ENCODE measurements at regions not wholly inside any gene's neighbourhood (a gene's known extent, or its start where the extent isn't known, plus 50 kb on each side); places are given as distances from the start of the nearest gene placed in this dataset.

- ATAC-seq (ENCODE audit: poor library complexity) (no peak), DNase-seq (no peak)
- intact Hi-C loops (cut with DNase I): no loop called here
Measured at GRCh38 chr2:19846567-19846966, 55.2 kb downstream of the TTC32 start.

GRCh38 chr2:19846030-19846429, 55.8 kb downstream of the TTC32 start:
- ATAC-seq (ENCODE audit: poor library complexity) (no peak), DNase-seq (no peak)
- intact Hi-C loops (cut with DNase I): no loop called here

- intact Hi-C loops (cut with DNase I): no loop called here
- no peak for DNase-seq
- no peak for ATAC-seq (ENCODE audit: poor library complexity)
Measured at GRCh38 chr2:19845323-19845920, 56.4 kb downstream of the TTC32 start.

GRCh38 chr2:19844750-19845149, 57.0 kb downstream of the TTC32 start:
- DNase-seq (no peak), ATAC-seq (ENCODE audit: poor library complexity) (no peak)
- intact Hi-C loops (cut with DNase I): no loop called here

DNA sequence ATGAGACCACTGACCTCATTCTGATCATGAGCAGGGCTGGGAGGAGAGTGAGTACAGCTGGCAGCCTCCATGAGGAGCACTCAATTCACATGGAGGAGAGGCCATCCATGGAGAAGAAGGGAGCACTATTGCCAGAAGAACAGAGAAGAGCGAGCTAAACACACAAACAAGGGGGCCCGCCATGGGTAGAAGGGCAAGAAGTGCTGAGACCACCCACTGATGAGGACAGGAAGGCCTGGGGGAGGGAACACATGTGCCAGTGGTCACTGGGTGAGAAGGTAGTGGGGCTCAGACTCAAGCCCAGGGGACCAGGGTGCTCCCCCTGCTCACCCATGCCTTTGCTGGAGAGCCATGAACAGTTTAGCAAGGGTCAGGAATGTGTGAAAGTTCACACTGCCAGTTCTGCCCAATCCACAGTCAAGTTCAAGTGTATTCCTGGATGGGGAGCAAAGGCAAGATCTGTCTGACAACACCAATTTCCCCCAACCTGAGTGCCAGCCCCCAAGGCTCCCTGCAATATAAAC, 57.7 kb downstream of the TTC32 start:
- no peak for ATAC-seq (ENCODE audit: poor library complexity)

DNA sequence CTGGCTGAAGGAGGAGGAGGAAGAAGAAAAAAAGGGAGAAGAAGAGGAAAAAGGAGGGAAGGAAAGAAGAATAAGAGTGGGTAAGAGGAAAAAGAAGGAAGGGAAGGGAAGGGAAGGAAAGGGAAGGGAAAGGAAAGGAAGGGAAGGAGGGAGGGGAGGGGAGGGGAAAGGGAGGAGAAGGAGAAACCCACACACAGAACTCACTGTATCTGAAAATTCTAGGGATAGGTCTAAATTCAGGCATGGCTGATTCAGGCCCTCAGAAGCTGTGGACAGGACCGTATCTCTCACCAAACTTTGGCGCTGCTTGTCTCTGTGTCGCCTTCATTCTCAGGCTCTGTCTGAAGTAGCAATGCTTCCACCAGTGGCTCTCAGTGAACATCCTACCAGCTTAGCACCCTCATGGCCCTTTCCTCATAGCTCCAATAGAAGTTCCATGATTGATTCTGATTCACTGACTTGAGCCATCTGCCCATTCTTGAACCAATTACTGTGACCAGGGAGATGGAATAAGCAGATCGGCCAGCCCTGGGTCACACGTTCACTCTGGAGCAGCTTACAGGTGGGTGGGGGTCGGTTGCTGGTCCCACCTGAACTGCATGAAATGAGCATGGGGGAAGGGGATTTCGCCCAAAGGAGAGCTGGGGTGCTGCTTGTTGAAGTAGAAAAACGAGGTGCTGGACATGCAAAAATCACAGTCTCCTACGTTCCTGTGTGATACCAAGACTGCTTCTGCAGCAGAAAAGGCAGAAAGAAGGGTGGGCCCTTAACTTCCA, 59.7 kb downstream of the TTC32 start:
- ATAC-seq (ENCODE audit: poor library complexity) (no peak), DNase-seq (no peak)
- intact Hi-C loops (cut with DNase I): no loop called here

More for the DNA sequence above, 57.7 kb downstream of the TTC32 start:
- intact Hi-C loops (cut with DNase I): no loop called here
- DNase-seq: no peak

- no peak for ATAC-seq (ENCODE audit: poor library complexity)
Measured at GRCh38 chr2:19839438-19839837, 62.3 kb downstream of the TTC32 start.

GRCh38 chr2:19838616-19839015, 63.2 kb downstream of the TTC32 start:
- intact Hi-C loops (cut with DNase I): no loop called here

More at GRCh38 chr2:19839438-19839837, 62.3 kb downstream of the TTC32 start:
- intact Hi-C loops (cut with DNase I): no loop called here
- DNase-seq: no peak

DNA sequence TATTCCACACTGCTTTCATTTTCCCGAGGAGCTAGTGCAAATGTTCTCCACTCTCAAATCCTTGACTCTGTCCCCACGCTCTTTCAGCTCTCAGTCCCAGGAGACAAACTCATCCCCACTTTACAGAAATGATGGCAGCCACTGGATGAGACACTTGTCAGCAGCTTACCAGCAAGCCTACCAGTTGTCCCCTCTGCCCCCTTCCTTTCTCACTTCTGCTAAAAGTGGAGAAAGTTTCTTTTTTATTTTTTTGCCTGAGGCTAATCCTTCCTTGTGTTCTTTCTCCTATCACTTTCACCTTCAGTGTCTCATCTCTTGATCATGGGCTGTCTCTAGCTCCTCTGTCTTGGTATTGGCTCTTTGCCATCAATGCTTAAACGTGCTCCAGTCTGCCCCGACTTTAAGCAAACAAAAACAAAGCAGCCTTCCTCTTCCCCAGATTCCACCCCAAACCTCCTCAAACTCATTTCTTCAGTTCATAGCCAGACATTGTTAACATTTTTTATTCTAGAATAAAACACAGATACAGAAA, 64.5 kb downstream of the TTC32 start:
- DNase-seq (no peak), ATAC-seq (ENCODE audit: poor library complexity) (no peak)
- intact Hi-C loops (cut with DNase I): no loop called here

More at GRCh38 chr2:19838616-19839015, 63.2 kb downstream of the TTC32 start:
- ATAC-seq (ENCODE audit: poor library complexity) (no peak), DNase-seq (no peak)

DNA sequence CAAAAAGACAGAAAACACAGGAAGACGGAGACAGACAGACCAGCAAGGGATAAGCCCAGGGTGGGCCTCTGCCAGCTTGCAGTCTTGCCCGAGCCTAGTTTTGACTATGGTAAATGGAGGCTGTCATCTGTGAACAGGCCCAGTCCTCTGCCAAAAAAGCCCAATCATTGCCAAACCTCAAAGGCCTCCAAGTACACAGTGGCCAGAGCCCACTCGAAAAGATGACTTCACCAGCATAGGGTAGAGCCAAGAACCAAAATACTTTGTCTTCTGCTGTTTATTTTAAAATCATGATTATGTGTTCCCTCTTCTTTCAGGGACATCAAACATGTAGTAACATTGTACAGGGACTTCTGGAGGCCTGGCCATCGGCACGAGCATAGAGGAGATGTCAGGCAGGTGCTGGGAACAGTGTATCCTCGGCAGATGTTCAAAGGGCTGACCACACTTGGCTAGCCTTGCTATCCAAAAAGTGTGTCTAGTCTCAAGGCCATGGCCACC, 66.0 kb downstream of the TTC32 start:
- DNase-seq (peak; percentile 55), ATAC-seq (ENCODE audit: poor library complexity) (peak; percentile 83)
- intact Hi-C loops (cut with DNase I): no loop called here

DNA sequence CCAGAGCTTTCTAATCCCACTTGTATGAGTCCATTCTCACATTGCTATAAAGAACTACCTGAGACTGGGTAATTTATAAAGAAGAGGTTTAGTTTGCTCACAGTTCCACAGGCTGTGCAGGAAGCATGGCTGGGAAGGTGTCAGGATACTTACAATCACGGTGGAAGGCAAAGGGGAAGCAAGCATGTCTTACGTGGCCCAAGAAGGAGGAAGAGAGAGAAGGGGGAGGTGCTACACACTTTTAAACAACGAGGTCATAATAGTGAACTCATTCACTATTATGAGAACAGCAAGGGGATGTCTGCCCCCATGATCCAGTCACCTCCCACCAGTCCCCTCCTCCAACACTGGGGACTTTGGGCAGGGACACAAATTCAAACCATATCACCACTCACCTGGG, 67.8 kb downstream of the TTC32 start:
- ATAC-seq (ENCODE audit: poor library complexity): no peak
- intact Hi-C loops (cut with DNase I): no loop called here

DNA sequence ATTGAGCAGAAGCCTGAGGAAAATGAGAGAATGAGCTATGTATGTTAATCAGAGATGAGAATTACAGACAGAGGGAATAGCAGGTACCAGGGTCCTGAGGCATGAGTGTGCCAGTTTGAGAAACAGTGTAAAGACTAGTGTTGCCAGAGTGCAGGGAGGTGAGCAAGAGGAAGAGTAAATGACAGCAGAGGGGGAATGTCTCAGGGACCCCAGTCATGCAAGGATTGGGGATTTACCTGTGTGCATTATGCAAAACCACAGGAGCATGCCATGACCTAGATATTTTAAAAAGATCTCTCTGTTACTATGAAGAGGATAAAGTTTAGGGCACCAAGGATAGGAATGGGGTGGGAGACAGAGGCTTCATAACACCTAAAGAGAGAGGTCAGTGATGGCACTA, 72.1 kb downstream of the TTC32 start:
- ATAC-seq (ENCODE audit: poor library complexity) (no peak), DNase-seq (no peak)
- intact Hi-C loops (cut with DNase I): no loop called here

More for the DNA sequence above, 67.8 kb downstream of the TTC32 start:
- no peak for DNase-seq

DNA sequence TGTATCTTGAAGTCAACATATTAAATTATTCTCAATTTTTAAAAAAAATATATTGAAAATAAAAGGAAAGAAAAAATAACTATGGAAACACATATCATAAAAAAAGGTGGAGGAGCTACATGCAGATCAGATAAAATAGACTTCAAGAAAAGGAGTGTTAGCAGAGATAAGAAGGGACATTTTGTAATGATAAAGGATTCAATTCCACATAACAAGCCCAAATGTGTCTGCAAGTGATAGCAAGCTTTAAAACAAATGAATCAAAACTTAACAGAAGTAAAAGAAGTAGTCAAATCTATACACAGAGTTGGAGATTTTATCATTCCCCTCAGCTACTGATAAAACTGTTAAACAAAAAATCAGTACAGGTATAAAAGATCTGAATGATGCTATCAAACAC, 74.9 kb downstream of the TTC32 start:
- intact Hi-C loops (cut with DNase I): no loop called here
- DNase-seq: no peak
- no peak for ATAC-seq (ENCODE audit: poor library complexity)

DNA sequence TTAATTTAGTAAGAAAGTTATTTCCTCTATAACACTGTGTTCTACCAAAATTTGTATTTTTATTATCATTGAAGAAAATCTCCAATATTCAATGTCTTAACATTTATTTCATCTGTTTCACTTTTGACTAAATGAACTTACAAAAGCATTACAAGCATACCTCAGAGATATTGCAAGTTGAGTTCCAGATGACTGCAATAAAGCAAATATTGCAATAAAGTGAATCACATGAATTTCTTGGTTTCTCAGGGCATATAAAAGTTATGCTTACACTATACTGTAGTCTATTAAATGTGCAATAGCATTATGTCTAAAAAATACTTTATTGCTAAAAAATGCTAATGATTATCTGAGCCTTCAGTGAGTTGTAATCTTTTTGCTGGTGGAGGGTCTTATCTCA, 78.3 kb downstream of the TTC32 start:
- DNase-seq (no peak), ATAC-seq (ENCODE audit: poor library complexity) (no peak)
- intact Hi-C loops (cut with DNase I): no loop called here

DNA sequence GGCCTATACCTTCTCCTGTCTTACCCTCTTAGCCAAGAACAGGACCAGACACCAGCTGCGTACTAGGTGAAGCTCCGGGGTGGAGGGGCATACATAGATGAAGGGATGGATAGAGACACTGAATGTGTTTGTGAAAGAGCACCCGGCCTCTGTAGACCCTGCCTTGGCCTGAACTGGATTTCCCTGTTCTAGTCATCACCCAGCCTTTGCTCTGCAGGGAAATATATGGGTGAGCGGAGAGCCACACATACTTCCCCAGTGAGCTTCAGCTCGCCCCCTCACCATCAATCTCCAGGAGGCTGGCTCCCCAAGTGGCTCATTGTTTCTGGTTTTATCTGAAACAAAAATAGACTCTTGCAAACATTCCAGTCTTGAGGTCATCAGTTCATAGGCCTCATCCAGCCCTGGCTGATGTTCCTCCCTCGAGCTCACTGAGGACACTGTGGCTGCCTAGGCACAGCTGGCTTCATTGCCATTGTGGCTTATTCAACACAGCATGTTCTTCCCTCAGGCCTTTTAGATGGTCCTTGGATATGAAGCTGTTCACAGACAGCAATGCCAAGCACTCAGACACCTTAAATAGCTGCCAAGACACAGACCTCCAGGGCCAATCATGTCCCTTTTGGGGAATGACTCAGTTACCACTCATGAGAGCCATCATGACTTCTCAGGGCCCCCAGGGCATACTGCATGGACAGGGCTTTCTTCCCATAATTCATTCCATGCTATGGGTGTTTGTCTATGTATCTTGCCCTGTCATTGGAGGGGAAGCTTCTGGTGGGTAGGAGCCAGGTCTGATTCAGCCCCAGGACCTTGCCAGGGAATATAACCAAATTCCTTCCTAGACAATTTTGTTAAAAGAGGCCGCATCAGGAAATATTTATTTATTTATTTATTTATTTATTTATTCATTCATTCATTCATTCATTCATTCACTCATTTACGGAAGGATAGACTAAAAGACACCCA, 82.4 kb downstream of the TTC32 start:
- no peak for DNase-seq
- intact Hi-C loops (cut with DNase I): no loop called here
- ATAC-seq (ENCODE audit: poor library complexity): peak; percentile 59

- no peak for ATAC-seq (ENCODE audit: poor library complexity)
- no peak for DNase-seq
- intact Hi-C loops (cut with DNase I): no loop called here
Measured at GRCh38 chr2:19818543-19818942, 83.2 kb downstream of the TTC32 start.

- DNase-seq: no peak
- peak; percentile 55 for ATAC-seq (ENCODE audit: poor library complexity)
- intact Hi-C loops (cut with DNase I): no loop called here
Measured at GRCh38 chr2:19818039-19818438, 83.7 kb downstream of the TTC32 start.

GRCh38 chr2:19815746-19816145, 86.0 kb downstream of the TTC32 start:
- intact Hi-C loops (cut with DNase I): no loop called here
- ATAC-seq (ENCODE audit: poor library complexity): no peak

GRCh38 chr2:19812166-19812565, 89.6 kb downstream of the TTC32 start:
- intact Hi-C loops (cut with DNase I): no loop called here
- peak; percentile 58 for DNase-seq
- peak; percentile 65 for ATAC-seq (ENCODE audit: poor library complexity)

More at GRCh38 chr2:19815746-19816145, 86.0 kb downstream of the TTC32 start:
- no peak for DNase-seq
